SK-N-SH (cell line): ENCODE measurements at regions not wholly inside any gene's neighbourhood (a gene's known extent, or its start where the extent isn't known, plus 50 kb on each side); places are given as distances from the start of the nearest gene placed in this dataset.

Experiments used
- CTCF ChIA-PET: fragments of 300-600, 350-600 bp; formaldehyde crosslinking; extraction: SDS; loops from one replicate; lab custom pipeline; 2021; lab: Yijun Ruan, JAX
- POLR2A ChIA-PET: fragments of 350-600 bp; sonication (Branson Sonifier 250); formaldehyde crosslinking; extraction: SDS; loops from one replicate; lab custom pipeline; 2020; ENCODE audit warnings: antibody characterized with exemption, inconsistent platforms; lab: Yijun Ruan, JAX
- DNase-seq: peaks from one replicate; pipeline ENCODE4 v3.0.0; 2012
- H2AFZ ChIP-seq: fragments of 200-600 bp; sonication (generic); 2 replicates; pipeline ENCODE4 v1.8.1; 2016; ENCODE audit warnings: antibody characterized with exemption, mild to moderate bottlenecking, low read depth
- H3F3A ChIP-seq: fragments of 200-600 bp; sonication (generic); replicated peaks from 2 replicates; pipeline ENCODE3; 2016; ENCODE audit warnings: antibody characterized with exemption, mild to moderate bottlenecking; ENCODE audit not compliant: insufficient read depth
- H3K27ac ChIP-seq, 2 experiments: fragments of 200-500 bp in 1 of 2; fragments of 200-600 bp in 1 of 2; sonication (Bioruptor generic) in 1 of 2; sonication (generic), shearing (Covaris generic) in 1 of 2; 2 replicates each; pipeline versions ENCODE4 v1.5.1 to v1.6.1; 2014 to 2016; ENCODE audit warnings: low read depth in 2 of 2, inconsistent platforms in 1 of 2, low read length in 1 of 2, mild to moderate bottlenecking in 1 of 2, mixed read lengths in 1 of 2
- H3K27me3 ChIP-seq: fragments of 200-600 bp; sonication (generic), shearing (Covaris generic); 2 replicates; pipeline ENCODE4 v1.6.1; 2016; ENCODE audit warnings: mixed run types; ENCODE audit not compliant: insufficient read depth
- H3K36me3 ChIP-seq, 2 experiments: fragments of 200-500 bp in 1 of 2; fragments of 200-600 bp in 1 of 2; sonication (Bioruptor generic) in 1 of 2; sonication (generic) in 1 of 2; replicated peaks in 1 of 2; 2 replicates each; pipeline versions ENCODE3 to v1.5.1; 2014 to 2016; ENCODE audit warnings: low read length in 1 of 2, mild to moderate bottlenecking in 1 of 2; ENCODE audit not compliant: insufficient read depth in 2 of 2, control insufficient read depth in 1 of 2
- H3K4me1 ChIP-seq, 2 experiments: fragments of 200-500 bp in 1 of 2; fragments of 200-600 bp in 1 of 2; sonication (Bioruptor generic) in 1 of 2; sonication (generic), shearing (Covaris generic) in 1 of 2; 2 replicates each; pipeline versions ENCODE4 v1.5.1 to v1.6.1; 2014 to 2016; ENCODE audit warnings: low read depth in 1 of 2, low read length in 1 of 2, mixed run types in 1 of 2; ENCODE audit not compliant: insufficient read depth in 2 of 2, control insufficient read depth in 1 of 2
- H3K4me2 ChIP-seq: fragments of 200-600 bp; sonication (generic), shearing (Covaris generic); 2 replicates; pipeline ENCODE4 v1.6.1; 2017; ENCODE audit warnings: mixed run types
- H3K4me3 ChIP-seq, 2 experiments: fragments of 200-500 bp in 1 of 2; fragments of 200-600 bp in 1 of 2; sonication (Bioruptor generic) in 1 of 2; sonication (generic), shearing (Covaris generic) in 1 of 2; 2 replicates each; pipeline versions ENCODE4 v1.5.1 to v1.8.1; 2014 to 2016; ENCODE audit warnings: low read depth in 2 of 2, inconsistent platforms in 1 of 2, low read length in 1 of 2, mild to moderate bottlenecking in 1 of 2, mixed read lengths in 1 of 2, moderate library complexity in 1 of 2
- H3K79me2 ChIP-seq: fragments of 200-600 bp; sonication (generic); 2 replicates; pipeline ENCODE4 v1.8.1; 2017; ENCODE audit warnings: mild to moderate bottlenecking; ENCODE audit not compliant: insufficient read depth
- H3K9ac ChIP-seq: fragments of 200-600 bp; sonication (generic); 2 replicates; pipeline ENCODE4 v1.6.1; 2017; ENCODE audit warnings: mixed run types
- H3K9me2 ChIP-seq: fragments of 200-600 bp; sonication (generic); 2 replicates; pipeline ENCODE4 v1.6.1; 2017; ENCODE audit warnings: mixed run types
- H3K9me3 ChIP-seq: fragments of 200-600 bp; sonication (generic); 2 replicates; pipeline ENCODE4 v1.6.1; 2017; ENCODE audit warnings: mixed run types, mild to moderate bottlenecking, moderate library complexity
- H4K20me1 ChIP-seq: fragments of 200-600 bp; sonication (generic); 2 replicates; pipeline ENCODE4 v1.6.1; 2017; ENCODE audit warnings: mild to moderate bottlenecking, mixed run types; ENCODE audit not compliant: insufficient read depth
- CHD2 ChIP-seq: fragments of 150-350 bp; IDR thresholded peaks from 2 replicates; pipeline ENCODE4 v1.6.1; 2018; ENCODE audit warnings: low read length; ENCODE audit not compliant: partially characterized antibody
- ELF1 ChIP-seq: IDR thresholded peaks from 2 replicates; pipeline ENCODE4 v1.4.0; 2012
- FOXJ3 ChIP-seq: sonication (generic); formaldehyde crosslinking; IDR thresholded peaks from 2 replicates; pipeline ENCODE4 v1.5.1; 2020; ENCODE audit warnings: mild to moderate bottlenecking, missing genetic modification reagents
- FOXM1 ChIP-seq: IDR thresholded peaks from 2 replicates; pipeline ENCODE4 v1.4.0; 2012; ENCODE audit warnings: low read depth, mild to moderate bottlenecking
- GABPA ChIP-seq: IDR thresholded peaks from 2 replicates; pipeline ENCODE4 v1.4.0; 2012; ENCODE audit warnings: low read depth, mild to moderate bottlenecking
- GATA2 ChIP-seq: sonication (generic); formaldehyde crosslinking; IDR thresholded peaks from 2 replicates; pipeline ENCODE4 v1.5.0; 2020; ENCODE audit warnings: mild to moderate bottlenecking, missing genetic modification reagents
- JUND ChIP-seq: IDR thresholded peaks from 2 replicates; pipeline ENCODE4 v1.4.0; 2012
- MEF2A ChIP-seq: IDR thresholded peaks from 2 replicates; pipeline ENCODE4 v1.4.0; 2012; ENCODE audit warnings: low read depth, borderline replicate concordance
- MXI1 ChIP-seq: IDR thresholded peaks from 2 replicates; pipeline ENCODE4 v1.6.1; 2012; ENCODE audit warnings: mild to moderate bottlenecking, low read depth, low read length, improper control_type of control experiment
- POLR2AphosphoS5 ChIP-seq: IDR thresholded peaks from 2 replicates; pipeline ENCODE4 v1.6.1; 2012; ENCODE audit warnings: low read depth, low read length
- RAD21 ChIP-seq: IDR thresholded peaks from 2 replicates; pipeline ENCODE4 v1.6.1; 2012; ENCODE audit warnings: mild to moderate bottlenecking, low read length
- RFX5 ChIP-seq: IDR thresholded peaks from 2 replicates; pipeline ENCODE4 v1.6.1; 2012; ENCODE audit warnings: mild to moderate bottlenecking, improper control_type of control experiment, low read length
- TAF1 ChIP-seq: IDR thresholded peaks from 2 replicates; pipeline ENCODE4 v1.6.1; 2012; ENCODE audit warnings: low read depth, mild to moderate bottlenecking, low read length, moderate library complexity, borderline replicate concordance
- TEAD4 ChIP-seq: IDR thresholded peaks from 2 replicates; pipeline ENCODE4 v1.4.0; 2012; ENCODE audit warnings: mild to moderate bottlenecking, borderline replicate concordance; ENCODE audit not compliant: insufficient read depth
- YY1 ChIP-seq: IDR thresholded peaks from 2 replicates; pipeline ENCODE4 v1.4.0; 2012; ENCODE audit warnings: low read depth, mild to moderate bottlenecking
- WGBS: methylation state at CpG from one replicate; pipeline ENCODE4 v1.1.6; 2017; ENCODE audit warnings: low lambda C conversion rate; 5-methylcytosine and 5-hydroxymethylcytosine counted together
- TF ChIP-seq, protein P1 (sequence below): fragments of 150-350 bp; IDR thresholded peaks from 2 replicates; pipeline ENCODE4 v1.6.1; 2017; ENCODE audit warnings: antibody characterized with exemption, low read length, low read depth, borderline replicate concordance
- TF ChIP-seq, protein P2 (sequence below): fragments of 150-350 bp; IDR thresholded peaks from 2 replicates; pipeline ENCODE4 v1.6.1; 2016; ENCODE audit warnings: mild to moderate bottlenecking, low read depth, low read length
- TF ChIP-seq, protein P3 (sequence below): fragments of 200-600 bp; sonication (generic); IDR thresholded peaks from 2 replicates; pipeline ENCODE4 v1.6.1; 2017; ENCODE audit warnings: antibody characterized with exemption, mild to moderate bottlenecking, moderate library complexity
- TF ChIP-seq, protein P4 (sequence below): IDR thresholded peaks from 2 replicates; pipeline ENCODE4; 2012
- TF ChIP-seq, protein P5 (sequence below): IDR thresholded peaks from 2 replicates; pipeline ENCODE4 v1.4.0; 2012; ENCODE audit warnings: low read depth, borderline replicate concordance

DNA sequence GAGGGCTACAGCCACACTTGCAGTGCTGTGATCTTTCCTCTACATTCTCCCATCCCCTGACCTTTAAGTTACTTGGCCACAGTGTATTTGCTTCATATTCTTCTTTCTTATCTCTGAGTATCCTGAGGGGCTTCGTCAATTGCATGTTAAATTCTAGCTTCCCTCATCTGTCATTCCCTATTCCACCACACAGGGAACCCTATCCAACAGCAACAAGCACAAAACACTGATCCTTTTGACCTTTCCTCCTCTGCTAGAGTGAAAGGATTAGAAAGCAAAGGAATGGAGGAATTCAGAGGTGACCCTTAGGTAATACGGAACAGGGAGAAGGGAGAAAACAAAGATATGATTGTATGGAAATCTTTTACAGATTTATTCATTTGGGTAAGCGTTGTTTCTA lies 1061.7 kb upstream of the TENM4 start:
- no peak overlapping the region for H3K27ac ChIP-seq
- WGBS: 12% methylated on average over 3 of the region's 3 CpGs
- H3K4me3 ChIP-seq: no peak overlapping the region
- no peak for DNase-seq
- no peak overlapping the region for H3K9ac ChIP-seq
- H3K79me2 ChIP-seq: no peaks in the 10 kb centered on the region
- TF ChIP-seq, protein P1, sequence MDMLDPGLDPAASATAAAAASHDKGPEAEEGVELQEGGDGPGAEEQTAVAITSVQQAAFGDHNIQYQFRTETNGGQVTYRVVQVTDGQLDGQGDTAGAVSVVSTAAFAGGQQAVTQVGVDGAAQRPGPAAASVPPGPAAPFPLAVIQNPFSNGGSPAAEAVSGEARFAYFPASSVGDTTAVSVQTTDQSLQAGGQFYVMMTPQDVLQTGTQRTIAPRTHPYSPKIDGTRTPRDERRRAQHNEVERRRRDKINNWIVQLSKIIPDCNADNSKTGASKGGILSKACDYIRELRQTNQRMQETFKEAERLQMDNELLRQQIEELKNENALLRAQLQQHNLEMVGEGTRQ: no peak
- TF ChIP-seq RFX5 (no peak), CHD2 (no peak), JUND (no peak), TEAD4 (no peak), RAD21 (no peak), GATA2 (CRISPR knock-in tag) (no peak), GABPA (no peak), POLR2AphosphoS5 (no peak), FOXM1 (no peak), YY1 (no peak), FOXJ3 (CRISPR knock-in tag) (no peak), MXI1 (no peak), MEF2A (no peak), ELF1 (no peak), TAF1 (no peak)
- TF ChIP-seq, protein P2, sequence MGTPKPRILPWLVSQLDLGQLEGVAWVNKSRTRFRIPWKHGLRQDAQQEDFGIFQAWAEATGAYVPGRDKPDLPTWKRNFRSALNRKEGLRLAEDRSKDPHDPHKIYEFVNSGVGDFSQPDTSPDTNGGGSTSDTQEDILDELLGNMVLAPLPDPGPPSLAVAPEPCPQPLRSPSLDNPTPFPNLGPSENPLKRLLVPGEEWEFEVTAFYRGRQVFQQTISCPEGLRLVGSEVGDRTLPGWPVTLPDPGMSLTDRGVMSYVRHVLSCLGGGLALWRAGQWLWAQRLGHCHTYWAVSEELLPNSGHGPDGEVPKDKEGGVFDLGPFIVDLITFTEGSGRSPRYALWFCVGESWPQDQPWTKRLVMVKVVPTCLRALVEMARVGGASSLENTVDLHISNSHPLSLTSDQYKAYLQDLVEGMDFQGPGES: no peak
- TF ChIP-seq, protein P3, sequence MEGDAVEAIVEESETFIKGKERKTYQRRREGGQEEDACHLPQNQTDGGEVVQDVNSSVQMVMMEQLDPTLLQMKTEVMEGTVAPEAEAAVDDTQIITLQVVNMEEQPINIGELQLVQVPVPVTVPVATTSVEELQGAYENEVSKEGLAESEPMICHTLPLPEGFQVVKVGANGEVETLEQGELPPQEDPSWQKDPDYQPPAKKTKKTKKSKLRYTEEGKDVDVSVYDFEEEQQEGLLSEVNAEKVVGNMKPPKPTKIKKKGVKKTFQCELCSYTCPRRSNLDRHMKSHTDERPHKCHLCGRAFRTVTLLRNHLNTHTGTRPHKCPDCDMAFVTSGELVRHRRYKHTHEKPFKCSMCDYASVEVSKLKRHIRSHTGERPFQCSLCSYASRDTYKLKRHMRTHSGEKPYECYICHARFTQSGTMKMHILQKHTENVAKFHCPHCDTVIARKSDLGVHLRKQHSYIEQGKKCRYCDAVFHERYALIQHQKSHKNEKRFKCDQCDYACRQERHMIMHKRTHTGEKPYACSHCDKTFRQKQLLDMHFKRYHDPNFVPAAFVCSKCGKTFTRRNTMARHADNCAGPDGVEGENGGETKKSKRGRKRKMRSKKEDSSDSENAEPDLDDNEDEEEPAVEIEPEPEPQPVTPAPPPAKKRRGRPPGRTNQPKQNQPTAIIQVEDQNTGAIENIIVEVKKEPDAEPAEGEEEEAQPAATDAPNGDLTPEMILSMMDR: no peak
- TF ChIP-seq, protein P4, sequence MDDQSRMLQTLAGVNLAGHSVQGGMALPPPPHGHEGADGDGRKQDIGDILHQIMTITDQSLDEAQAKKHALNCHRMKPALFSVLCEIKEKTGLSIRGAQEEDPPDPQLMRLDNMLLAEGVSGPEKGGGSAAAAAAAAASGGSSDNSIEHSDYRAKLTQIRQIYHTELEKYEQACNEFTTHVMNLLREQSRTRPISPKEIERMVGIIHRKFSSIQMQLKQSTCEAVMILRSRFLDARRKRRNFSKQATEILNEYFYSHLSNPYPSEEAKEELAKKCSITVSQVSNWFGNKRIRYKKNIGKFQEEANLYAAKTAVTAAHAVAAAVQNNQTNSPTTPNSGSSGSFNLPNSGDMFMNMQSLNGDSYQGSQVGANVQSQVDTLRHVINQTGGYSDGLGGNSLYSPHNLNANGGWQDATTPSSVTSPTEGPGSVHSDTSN: no peak
- TF ChIP-seq, protein P5, sequence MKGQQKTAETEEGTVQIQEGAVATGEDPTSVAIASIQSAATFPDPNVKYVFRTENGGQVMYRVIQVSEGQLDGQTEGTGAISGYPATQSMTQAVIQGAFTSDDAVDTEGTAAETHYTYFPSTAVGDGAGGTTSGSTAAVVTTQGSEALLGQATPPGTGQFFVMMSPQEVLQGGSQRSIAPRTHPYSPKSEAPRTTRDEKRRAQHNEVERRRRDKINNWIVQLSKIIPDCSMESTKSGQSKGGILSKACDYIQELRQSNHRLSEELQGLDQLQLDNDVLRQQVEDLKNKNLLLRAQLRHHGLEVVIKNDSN: no peak
- H3K9me3 ChIP-seq: no peaks in the 10 kb centered on the region
- H3K36me3 ChIP-seq: no peaks in the 10 kb centered on the region
- H3K27me3 ChIP-seq: no peaks in the 10 kb centered on the region
- no peaks in the 10 kb centered on the region for H3K9me2 ChIP-seq
- H3K4me2 ChIP-seq: no peak overlapping the region
- ChIA-PET CTCF (no interaction called here), POLR2A (no interaction called here)
- no peaks in the 10 kb centered on the region for H4K20me1 ChIP-seq
- H3K4me1 ChIP-seq: no peaks in the 10 kb centered on the region
- H3F3A ChIP-seq: no peaks in the 10 kb centered on the region
- no peak overlapping the region for H2AFZ ChIP-seq
